T-helper 2 cell treated with Interferon-gamma antibody and Interleukin-4, amounts not matched to agents 5 μg/mL and 100 μg/mL, for 36 hours (primary cell): ENCODE measurements at regions not wholly inside any gene's neighbourhood (a gene's known extent, or its start where the extent isn't known, plus 50 kb on each side); places are given as distances from the start of the nearest gene placed in this dataset.

Experiments used
- DNase-seq: peaks from one replicate; pipeline ENCODE4 v3.0.0; 2021; ENCODE audit warnings: low spot score
- H3K27ac Mint-ChIP-seq: one replicate; pipeline ENCODE4 v1.8.0; 2021; ENCODE audit warnings: mild to moderate bottlenecking, mixed read lengths
- H3K27me3 Mint-ChIP-seq: one replicate; pipeline ENCODE4 v1.8.0; 2021; ENCODE audit warnings: low read depth, mixed read lengths
- H3K36me3 Mint-ChIP-seq: one replicate; pipeline ENCODE4 v1.8.0; 2021; ENCODE audit warnings: low read depth, mixed read lengths
- H3K4me1 Mint-ChIP-seq: one replicate; pipeline ENCODE4 v1.8.0; 2021; ENCODE audit warnings: low read depth, mixed read lengths
- H3K4me3 Mint-ChIP-seq: one replicate; pipeline ENCODE4 v1.8.0; 2022; ENCODE audit warnings: mild to moderate bottlenecking, moderate library complexity, mixed read lengths
- H3K9me3 Mint-ChIP-seq: one replicate; pipeline ENCODE4 v1.8.0; 2021; ENCODE audit warnings: mixed read lengths

DNA sequence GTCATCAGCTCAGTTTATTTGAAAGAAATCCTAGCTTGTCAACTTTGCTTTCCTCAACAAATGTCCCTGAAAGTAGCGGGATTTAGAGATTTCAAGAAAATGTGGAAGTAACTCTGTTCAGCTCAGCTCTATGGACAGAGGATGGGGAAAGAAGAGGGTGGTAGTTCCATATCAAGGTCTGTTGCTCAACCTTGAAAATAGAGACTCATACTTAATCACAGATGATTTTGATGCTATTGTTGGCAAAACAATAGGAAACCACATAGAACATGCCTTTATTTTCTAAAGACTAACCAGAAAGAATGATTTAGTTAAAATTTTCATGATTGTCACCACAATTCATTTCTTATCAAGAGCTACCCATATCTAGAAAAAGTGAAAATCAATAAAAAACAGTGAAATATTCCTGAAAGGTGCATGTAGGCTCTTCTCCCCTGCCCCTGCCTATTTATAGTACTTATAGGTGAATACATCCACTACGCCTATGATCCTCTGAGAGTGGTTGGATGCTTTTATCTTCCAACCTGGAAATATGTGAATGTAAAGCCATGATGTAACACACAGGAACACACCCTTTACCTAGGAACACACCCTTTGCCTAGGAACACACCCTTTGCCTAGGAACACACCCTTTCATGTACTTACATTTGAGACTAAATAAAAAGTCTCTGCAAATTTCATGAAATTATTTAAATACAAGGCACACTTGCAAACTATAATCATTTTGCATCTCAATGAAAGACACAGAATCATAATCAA is 65.8 kb downstream of the ETAA1 start:
- Mint-ChIP-seq H3K4me3 (no peak overlapping the region), H3K36me3 (no peaks in the 10 kb centered on the region), H3K27ac (no peak overlapping the region), H3K27me3 (no peaks in the 10 kb centered on the region), H3K4me1 (no peaks in the 10 kb centered on the region), H3K9me3 (no peaks in the 10 kb centered on the region)
- DNase-seq = no peak

DNA sequence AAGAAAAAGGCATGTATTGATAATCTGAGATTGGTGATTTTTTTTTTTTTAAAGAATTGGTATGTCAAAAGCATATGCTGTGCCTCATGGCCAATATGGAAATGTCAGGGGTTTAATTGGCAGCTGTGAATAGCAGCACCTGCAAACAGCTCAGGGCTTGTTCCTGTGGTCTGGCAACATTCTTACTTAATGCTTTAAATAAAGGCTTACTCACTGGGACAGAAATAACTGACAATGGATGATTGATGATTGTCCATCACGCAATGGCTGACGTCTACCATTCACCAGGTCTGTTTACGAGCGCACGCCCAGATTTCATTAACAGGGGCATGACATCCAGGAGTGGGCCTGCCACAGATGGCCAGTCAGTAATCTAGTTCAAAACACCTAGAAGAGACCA is 66.7 kb downstream of the ETAA1 start:
- Mint-ChIP-seq H3K36me3 (no peaks in the 10 kb centered on the region), H3K27me3 (no peaks in the 10 kb centered on the region), H3K4me1 (no peaks in the 10 kb centered on the region), H3K4me3 (no peak overlapping the region), H3K9me3 (no peaks in the 10 kb centered on the region), H3K27ac (no peak overlapping the region)
- no peak for DNase-seq

DNA sequence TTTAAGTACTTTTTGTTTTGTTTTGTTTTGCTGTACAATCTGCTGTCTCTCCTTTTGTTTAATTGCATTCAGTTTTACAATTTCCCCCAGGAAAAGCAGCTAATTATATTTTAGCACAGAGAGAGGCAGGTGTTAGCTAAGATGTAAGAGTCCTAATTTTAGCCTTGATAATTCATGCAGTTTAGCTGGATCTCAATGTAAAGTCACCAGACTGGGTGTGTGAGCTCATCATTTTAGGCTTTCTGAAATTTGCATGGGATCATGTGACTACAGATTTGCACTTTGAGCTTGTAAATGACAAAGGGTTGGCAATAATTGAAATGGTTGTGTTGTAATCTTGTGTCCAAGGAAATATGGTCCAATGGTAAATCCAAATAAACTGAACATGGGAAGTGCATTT is 68.5 kb downstream of the ETAA1 start:
- Mint-ChIP-seq H3K36me3 (no peaks in the 10 kb centered on the region), H3K27me3 (no peaks in the 10 kb centered on the region), H3K9me3 (no peaks in the 10 kb centered on the region), H3K4me3 (no peak overlapping the region), H3K4me1 (no peaks in the 10 kb centered on the region), H3K27ac (no peak overlapping the region)
- no peak for DNase-seq

- DNase-seq = no peak
- Mint-ChIP-seq H3K27ac (no peak overlapping the region), H3K4me3 (no peak overlapping the region), H3K4me1 (no peaks in the 10 kb centered on the region), H3K9me3 (no peaks in the 10 kb centered on the region), H3K27me3 (no peaks in the 10 kb centered on the region), H3K36me3 (no peaks in the 10 kb centered on the region)
Observed at GRCh38 chr2:67466734-67467133, 69.6 kb downstream of the ETAA1 start.

DNA sequence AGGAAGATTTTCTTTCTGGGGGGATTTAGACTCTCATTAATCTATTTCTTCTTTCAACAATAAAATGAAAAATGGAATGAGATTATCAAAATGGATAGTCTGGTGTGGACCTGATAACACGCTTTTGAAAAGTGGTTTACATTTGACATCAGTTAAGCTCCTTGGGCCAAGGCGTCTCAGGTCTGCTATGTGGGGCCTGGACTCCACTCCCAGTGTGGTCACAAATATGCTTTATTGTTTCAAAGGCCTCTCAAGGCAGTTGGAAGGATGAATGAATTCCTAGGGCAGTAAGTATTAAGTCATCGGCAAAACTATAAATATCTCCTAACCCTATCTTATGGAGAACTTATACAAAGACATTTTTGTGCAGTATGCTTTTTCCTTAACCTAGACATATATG is 74.5 kb downstream of the ETAA1 start:
- DNase-seq = no peak

GRCh38 chr2:67476809-67477790 is 80.0 kb downstream of the ETAA1 start:
- Mint-ChIP-seq H3K4me3 (no peak overlapping the region), H3K4me1 (no peaks in the 10 kb centered on the region), H3K27me3 (peaks cover 7% of the 10 kb centered on the region), H3K27ac (no peak overlapping the region), H3K9me3 (no peaks in the 10 kb centered on the region), H3K36me3 (no peaks in the 10 kb centered on the region)
- no peak for DNase-seq

More for the DNA sequence above, 74.5 kb downstream of the ETAA1 start:
- no peak overlapping the region for H3K27ac Mint-ChIP-seq
- no peaks in the 10 kb centered on the region for H3K9me3 Mint-ChIP-seq
- no peaks in the 10 kb centered on the region for H3K4me1 Mint-ChIP-seq
- H3K36me3 Mint-ChIP-seq = no peaks in the 10 kb centered on the region
- H3K27me3 Mint-ChIP-seq = no peaks in the 10 kb centered on the region
- H3K4me3 Mint-ChIP-seq = no peak overlapping the region

GRCh38 chr2:67479261-67479660 is 82.1 kb downstream of the ETAA1 start:
- Mint-ChIP-seq H3K36me3 (no peaks in the 10 kb centered on the region), H3K9me3 (no peaks in the 10 kb centered on the region), H3K4me3 (no peak overlapping the region), H3K27ac (no peak overlapping the region), H3K27me3 (peaks cover 7% of the 10 kb centered on the region), H3K4me1 (no peaks in the 10 kb centered on the region)
- DNase-seq = no peak

GRCh38 chr2:67485431-67485830 is 88.3 kb downstream of the ETAA1 start:
- H3K4me1 Mint-ChIP-seq = peaks cover 1% of the 10 kb centered on the region
- H3K4me3 Mint-ChIP-seq = no peak overlapping the region
- no peak overlapping the region for H3K27ac Mint-ChIP-seq
- no peaks in the 10 kb centered on the region for H3K36me3 Mint-ChIP-seq
- DNase-seq = no peak
- no peaks in the 10 kb centered on the region for H3K27me3 Mint-ChIP-seq
- H3K9me3 Mint-ChIP-seq = peaks cover 4% of the 10 kb centered on the region

GRCh38 chr2:67486041-67486796 is 89.1 kb downstream of the ETAA1 start:
- no peaks in the 10 kb centered on the region for H3K36me3 Mint-ChIP-seq
- no peak overlapping the region for H3K4me3 Mint-ChIP-seq
- peaks cover 4% of the 10 kb centered on the region for H3K9me3 Mint-ChIP-seq
- peaks cover 1% of the 10 kb centered on the region for H3K4me1 Mint-ChIP-seq
- H3K27ac Mint-ChIP-seq = no peak overlapping the region
- no peaks in the 10 kb centered on the region for H3K27me3 Mint-ChIP-seq
- DNase-seq = no peak

- DNase-seq = no peak
- Mint-ChIP-seq H3K27me3 (no peaks in the 10 kb centered on the region), H3K4me1 (peaks cover 1% of the 10 kb centered on the region), H3K9me3 (peaks cover 4% of the 10 kb centered on the region), H3K4me3 (no peak overlapping the region), H3K36me3 (no peaks in the 10 kb centered on the region), H3K27ac (no peak overlapping the region)
Observed at GRCh38 chr2:67487993-67488392, 90.9 kb downstream of the ETAA1 start.

DNA sequence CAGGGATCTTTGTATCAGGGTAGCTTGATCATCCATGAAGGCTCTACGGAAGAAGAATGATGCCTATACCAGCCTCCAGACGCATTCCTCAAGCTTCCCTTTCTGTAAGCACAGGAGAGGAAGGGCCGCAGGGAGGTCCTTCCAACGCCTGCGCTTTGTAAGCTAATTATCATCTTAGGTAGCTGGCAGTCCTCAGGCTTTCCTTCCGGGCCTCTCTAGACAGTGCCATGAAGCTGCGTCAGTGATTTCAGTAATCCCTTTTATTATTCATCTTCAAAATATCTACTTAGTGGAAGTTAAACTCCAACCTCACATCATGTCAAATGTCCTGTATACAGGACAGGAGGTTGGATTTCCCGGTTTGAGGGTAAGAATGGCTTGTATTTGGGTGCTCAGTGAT is 92.3 kb downstream of the ETAA1 start:
- Mint-ChIP-seq H3K27ac (no peak overlapping the region), H3K27me3 (no peaks in the 10 kb centered on the region), H3K36me3 (no peaks in the 10 kb centered on the region), H3K4me1 (peaks cover 1% of the 10 kb centered on the region), H3K9me3 (peaks cover 4% of the 10 kb centered on the region), H3K4me3 (no peak overlapping the region)
- DNase-seq = no peak

DNA sequence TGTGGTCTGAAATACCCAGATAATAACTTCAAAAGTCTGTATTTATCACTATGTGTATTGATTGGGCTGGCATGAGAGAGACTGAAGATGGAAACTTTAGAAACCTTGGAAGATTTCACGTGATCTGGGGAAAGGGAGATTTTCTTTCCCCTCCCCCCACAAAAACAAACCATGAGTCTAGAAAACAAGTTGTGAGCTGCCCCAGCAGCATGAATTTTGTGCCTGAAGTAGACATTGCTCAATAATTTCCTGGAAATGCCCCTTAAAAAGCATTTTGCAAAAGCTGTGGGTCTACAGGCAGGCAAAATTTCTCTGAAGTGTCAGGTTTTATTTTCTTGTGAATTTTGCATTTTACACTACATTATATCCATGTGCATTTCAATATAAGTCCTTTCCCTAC is 101.8 kb downstream of the ETAA1 start:
- Mint-ChIP-seq H3K9me3 (no peaks in the 10 kb centered on the region), H3K4me1 (no peaks in the 10 kb centered on the region), H3K27me3 (no peaks in the 10 kb centered on the region), H3K36me3 (no peaks in the 10 kb centered on the region), H3K27ac (no peak overlapping the region), H3K4me3 (no peak overlapping the region)
- no peak for DNase-seq

GRCh38 chr2:67499989-67500388 is 102.9 kb downstream of the ETAA1 start:
- no peak for DNase-seq
- Mint-ChIP-seq H3K27me3 (no peaks in the 10 kb centered on the region), H3K4me1 (no peaks in the 10 kb centered on the region), H3K27ac (no peak overlapping the region), H3K4me3 (no peak overlapping the region), H3K36me3 (no peaks in the 10 kb centered on the region), H3K9me3 (no peaks in the 10 kb centered on the region)

GRCh38 chr2:67500541-67500940 is 103.4 kb downstream of the ETAA1 start:
- no peak for DNase-seq
- Mint-ChIP-seq H3K27ac (no peak overlapping the region), H3K4me3 (no peak overlapping the region), H3K27me3 (no peaks in the 10 kb centered on the region), H3K9me3 (no peaks in the 10 kb centered on the region), H3K4me1 (no peaks in the 10 kb centered on the region), H3K36me3 (no peaks in the 10 kb centered on the region)
